ENCODE measurements at regions not wholly inside any gene's neighbourhood (a gene's known extent, or its start where the extent isn't known, plus 50 kb on each side); places are given as distances from the start of the nearest gene placed in this dataset.
"Not testable (repeated sequence)": the region's sequence is repeated elsewhere in the genome, so short reads cannot be mapped to it uniquely, and the experiment has no call there.

GRCh38 chr4:158313566-158313965 is 103.3 kb downstream of the TMEM144 start:
- no peak for DNase-seq (ENCODE audit: low spot score in 2 of 2)
- Mint-ChIP-seq H3K9me3 (no peaks in the 10 kb centered on the region), H3K36me3 (no peaks in the 10 kb centered on the region), H3K27ac (no peak overlapping the region)
- no peak for ATAC-seq

- Mint-ChIP-seq H3K36me3 (no peaks in the 10 kb centered on the region), H3K9me3 (no peaks in the 10 kb centered on the region), H3K27ac (no peak overlapping the region)
- ATAC-seq, result no peak
- no peak for DNase-seq (ENCODE audit: low spot score in 2 of 2)
These were observed 104.6 kb downstream of the TMEM144 start for GRCh38 chr4:158314756-158315487.

GRCh38 chr4:158315706-158316105 is 105.4 kb downstream of the TMEM144 start:
- H3K9me3 Mint-ChIP-seq, result peaks cover 3% of the 10 kb centered on the region in 2 donors
- DNase-seq (ENCODE audit: low spot score in 2 of 2) (no peak), ATAC-seq (no peak)
- H3K36me3 Mint-ChIP-seq, result no peaks in the 10 kb centered on the region
- H3K27ac Mint-ChIP-seq, result no peak overlapping the region

- Mint-ChIP-seq H3K27ac (no peak overlapping the region), H3K9me3 (peaks cover 4 to 7% of the 10 kb centered on the region in 2 donors), H3K36me3 (no peaks in the 10 kb centered on the region)
- ATAC-seq (no peak), DNase-seq (ENCODE audit: low spot score in 2 of 2) (no peak)
These were observed 106.0 kb downstream of the TMEM144 start for GRCh38 chr4:158316264-158316663.

- peaks cover 4 to 7% of the 10 kb centered on the region in 2 donors for H3K9me3 Mint-ChIP-seq
- ATAC-seq, result no peak
- no peak overlapping the region for H3K27ac Mint-ChIP-seq
- no peaks in the 10 kb centered on the region for H3K36me3 Mint-ChIP-seq
- no peak for DNase-seq (ENCODE audit: low spot score in 2 of 2)
These were observed 109.6 kb downstream of the TMEM144 start for GRCh38 chr4:158319880-158320279.

- no peaks in the 10 kb centered on the region for H3K36me3 Mint-ChIP-seq
- H3K9me3 Mint-ChIP-seq, result peaks cover 4 to 7% of the 10 kb centered on the region in 2 donors
- DNase-seq (ENCODE audit: low spot score in 2 of 2), result no peak
- no peak overlapping the region for H3K27ac Mint-ChIP-seq
- ATAC-seq, result no peak
These were observed 111.8 kb downstream of the TMEM144 start for GRCh38 chr4:158322109-158322508.

GRCh38 chr4:158327525-158327924 is 117.2 kb downstream of the TMEM144 start:
- Mint-ChIP-seq H3K9me3 (no peaks in the 10 kb centered on the region), H3K36me3 (no peaks in the 10 kb centered on the region), H3K27ac (no peak overlapping the region)
- ATAC-seq (no peak), DNase-seq (ENCODE audit: low spot score in 2 of 2) (no peak)

- peaks cover 0 to 5% of the 10 kb centered on the region in 2 donors for H3K9me3 Mint-ChIP-seq
- DNase-seq (ENCODE audit: low spot score in 2 of 2) (no peak), ATAC-seq (no peak)
- H3K27ac Mint-ChIP-seq, result no peak overlapping the region
- H3K36me3 Mint-ChIP-seq, result no peaks in the 10 kb centered on the region
These were observed 121.6 kb downstream of the TMEM144 start for GRCh38 chr4:158331863-158332262.

- no peak for DNase-seq (ENCODE audit: low spot score in 2 of 2)
- Mint-ChIP-seq H3K9me3 (peaks cover 0 to 5% of the 10 kb centered on the region in 2 donors), H3K27ac (no peak overlapping the region), H3K36me3 (no peaks in the 10 kb centered on the region)
- no peak for ATAC-seq
These were observed 123.5 kb downstream of the TMEM144 start for GRCh38 chr4:158333820-158334219.

- H3K36me3 Mint-ChIP-seq, result no peaks in the 10 kb centered on the region
These were observed 131.6 kb downstream of the TMEM144 start for GRCh38 chr4:158341896-158342295.

GRCh38 chr4:158346576-158346975 is 136.3 kb downstream of the TMEM144 start:
- DNase-seq (ENCODE audit: low spot score in 2 of 2), result no peak
- Mint-ChIP-seq H3K9me3 (no peaks in the 10 kb centered on the region), H3K27ac (no peak overlapping the region), H3K36me3 (no peaks in the 10 kb centered on the region)
- no peak for ATAC-seq

More at GRCh38 chr4:158341896-158342295, 131.6 kb downstream of the TMEM144 start:
- no peak for ATAC-seq
- no peak for DNase-seq (ENCODE audit: low spot score in 2 of 2)
- no peak overlapping the region for H3K27ac Mint-ChIP-seq
- no peaks in the 10 kb centered on the region for H3K9me3 Mint-ChIP-seq

- no peaks in the 10 kb centered on the region for H3K36me3 Mint-ChIP-seq
- H3K27ac Mint-ChIP-seq, result no peak overlapping the region
- no peaks in the 10 kb centered on the region for H3K9me3 Mint-ChIP-seq
- DNase-seq (ENCODE audit: low spot score in 2 of 2) (no peak), ATAC-seq (no peak)
These were observed 137.3 kb downstream of the TMEM144 start for GRCh38 chr4:158347556-158347955.

GRCh38 chr4:158350161-158350560 is 139.9 kb downstream of the TMEM144 start:
- H3K36me3 Mint-ChIP-seq, result no peaks in the 10 kb centered on the region
- H3K27ac Mint-ChIP-seq, result no peak overlapping the region
- no peak for ATAC-seq
- no peaks in the 10 kb centered on the region for H3K9me3 Mint-ChIP-seq
- no peak for DNase-seq (ENCODE audit: low spot score in 2 of 2)

GRCh38 chr4:158353541-158354304 is 143.4 kb downstream of the TMEM144 start:
- no peak for DNase-seq (ENCODE audit: low spot score in 2 of 2)
- Mint-ChIP-seq H3K27ac (no peak overlapping the region), H3K9me3 (peaks cover 0 to 4% of the 10 kb centered on the region in 2 donors), H3K36me3 (no peaks in the 10 kb centered on the region)
- ATAC-seq, result no peak

- H3K9me3 Mint-ChIP-seq, result peaks cover 4 to 7% of the 10 kb centered on the region in 2 donors
- ATAC-seq (no peak), DNase-seq (ENCODE audit: low spot score in 2 of 2) (no peak)
- H3K36me3 Mint-ChIP-seq, result no peaks in the 10 kb centered on the region
- no peak overlapping the region for H3K27ac Mint-ChIP-seq
These were observed 146.0 kb downstream of the TMEM144 start for GRCh38 chr4:158356301-158356700.

- not testable (repeated sequence) for ATAC-seq; H3K27ac Mint-ChIP-seq; DNase-seq (ENCODE audit: low spot score in 2 of 2); H3K36me3 Mint-ChIP-seq
- H3K9me3 Mint-ChIP-seq, result peaks cover 16 to 24% of the 10 kb centered on the region in 2 donors
These were observed 153.7 kb upstream of the RXFP1 start for GRCh38 chr4:158367932-158368441.

- Mint-ChIP-seq H3K9me3 (peaks cover 5 to 13% of the 10 kb centered on the region in 2 donors), H3K36me3 (peaks cover 0 to 6% of the 10 kb centered on the region in 2 donors), H3K27ac (no peak overlapping the region)
- ATAC-seq (no peak), DNase-seq (ENCODE audit: low spot score in 2 of 2) (no peak)
These were observed 150.5 kb upstream of the RXFP1 start for GRCh38 chr4:158371158-158371557.

Measured in activated naive CD4-positive, alpha-beta T cell treated with anti-CD3 and anti-CD28 coated beads, Interleukin-2, amount 50 U/mL, for 72 hours (primary cell).